ENCODE measurements at regions not wholly inside any gene's neighbourhood (a gene's known extent, or its start where the extent isn't known, plus 50 kb on each side); places are given as distances from the start of the nearest gene placed in this dataset.

DNA sequence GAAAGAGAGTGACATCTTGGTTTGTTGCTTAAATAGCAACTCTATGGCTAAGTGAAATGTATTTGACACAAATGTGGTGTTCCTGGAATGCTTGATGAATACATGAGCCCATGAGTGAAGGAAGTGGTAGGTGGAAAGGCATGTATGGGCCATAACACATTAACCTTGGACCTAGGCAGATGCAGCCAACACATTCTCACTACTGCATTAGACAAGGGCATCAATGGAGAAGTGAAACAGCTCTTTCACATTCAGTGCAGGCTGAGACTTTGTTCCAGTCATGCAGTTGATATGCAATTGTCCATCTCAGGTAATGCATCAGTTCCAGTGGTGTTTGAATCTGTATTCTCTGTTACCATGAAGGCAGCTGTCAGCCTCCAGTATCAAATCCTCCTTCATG lies 133.6 kb downstream of the HS3ST3B1 start (continued):
- no peak for TF ChIP-seq ZNF416 (CRISPR knock-in tag; IDR thresholded peaks at IDR 0.05)
- TF ChIP-seq, protein P1, sequence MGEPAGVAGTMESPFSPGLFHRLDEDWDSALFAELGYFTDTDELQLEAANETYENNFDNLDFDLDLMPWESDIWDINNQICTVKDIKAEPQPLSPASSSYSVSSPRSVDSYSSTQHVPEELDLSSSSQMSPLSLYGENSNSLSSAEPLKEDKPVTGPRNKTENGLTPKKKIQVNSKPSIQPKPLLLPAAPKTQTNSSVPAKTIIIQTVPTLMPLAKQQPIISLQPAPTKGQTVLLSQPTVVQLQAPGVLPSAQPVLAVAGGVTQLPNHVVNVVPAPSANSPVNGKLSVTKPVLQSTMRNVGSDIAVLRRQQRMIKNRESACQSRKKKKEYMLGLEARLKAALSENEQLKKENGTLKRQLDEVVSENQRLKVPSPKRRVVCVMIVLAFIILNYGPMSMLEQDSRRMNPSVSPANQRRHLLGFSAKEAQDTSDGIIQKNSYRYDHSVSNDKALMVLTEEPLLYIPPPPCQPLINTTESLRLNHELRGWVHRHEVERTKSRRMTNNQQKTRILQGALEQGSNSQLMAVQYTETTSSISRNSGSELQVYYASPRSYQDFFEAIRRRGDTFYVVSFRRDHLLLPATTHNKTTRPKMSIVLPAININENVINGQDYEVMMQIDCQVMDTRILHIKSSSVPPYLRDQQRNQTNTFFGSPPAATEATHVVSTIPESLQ (CRISPR knock-in tag; IDR thresholded peaks at IDR 0.05) = no peak

DNA sequence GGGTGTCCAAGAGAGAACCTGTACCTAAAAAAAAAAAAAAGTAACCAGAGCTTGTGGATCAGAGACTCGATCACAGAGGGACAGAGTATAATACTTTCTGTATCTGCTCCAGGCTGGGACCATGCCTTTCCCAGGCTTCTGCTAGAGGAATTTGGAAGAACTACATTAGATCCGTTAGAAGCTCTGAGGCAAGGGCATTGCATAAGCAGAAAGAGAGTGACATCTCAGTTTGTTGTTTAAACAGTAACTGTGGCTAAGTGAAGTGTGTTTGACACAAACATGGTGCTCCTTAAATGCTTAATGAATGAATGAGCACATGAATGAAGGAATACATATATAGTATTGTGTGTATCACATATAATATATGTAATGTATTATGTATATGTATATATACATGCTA lies 131.2 kb downstream of the HS3ST3B1 start:
- CTCF ChIA-PET = interaction anchor here (0.6 kb wide), 1 partner anchor 100 kb away, joined by 4 read pairs; no protein-coding TSS in a partner anchor
- Mint-ChIP-seq H3K4me1 (peaks cover 15% of the 10 kb centered on the region), H3K27ac (no peak overlapping the region), H3K27me3 (ENCODE audit: low read depth) (no peaks in the 10 kb centered on the region), H3K9me3 (peaks cover 6% of the 10 kb centered on the region; the same call in 1 of the 2 replicates), H3K36me3 (no peaks in the 10 kb centered on the region), H3K4me3 (no peak overlapping the region)
- ATAC-seq (no peak), DNase-seq (ENCODE audit: low spot score) (no peak)
- TF ChIP-seq, protein P2, sequence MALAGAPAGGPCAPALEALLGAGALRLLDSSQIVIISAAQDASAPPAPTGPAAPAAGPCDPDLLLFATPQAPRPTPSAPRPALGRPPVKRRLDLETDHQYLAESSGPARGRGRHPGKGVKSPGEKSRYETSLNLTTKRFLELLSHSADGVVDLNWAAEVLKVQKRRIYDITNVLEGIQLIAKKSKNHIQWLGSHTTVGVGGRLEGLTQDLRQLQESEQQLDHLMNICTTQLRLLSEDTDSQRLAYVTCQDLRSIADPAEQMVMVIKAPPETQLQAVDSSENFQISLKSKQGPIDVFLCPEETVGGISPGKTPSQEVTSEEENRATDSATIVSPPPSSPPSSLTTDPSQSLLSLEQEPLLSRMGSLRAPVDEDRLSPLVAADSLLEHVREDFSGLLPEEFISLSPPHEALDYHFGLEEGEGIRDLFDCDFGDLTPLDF (CRISPR knock-in tag; IDR thresholded peaks at IDR 0.05) = no peak
- POLR2A ChIA-PET = no interaction called here

DNA sequence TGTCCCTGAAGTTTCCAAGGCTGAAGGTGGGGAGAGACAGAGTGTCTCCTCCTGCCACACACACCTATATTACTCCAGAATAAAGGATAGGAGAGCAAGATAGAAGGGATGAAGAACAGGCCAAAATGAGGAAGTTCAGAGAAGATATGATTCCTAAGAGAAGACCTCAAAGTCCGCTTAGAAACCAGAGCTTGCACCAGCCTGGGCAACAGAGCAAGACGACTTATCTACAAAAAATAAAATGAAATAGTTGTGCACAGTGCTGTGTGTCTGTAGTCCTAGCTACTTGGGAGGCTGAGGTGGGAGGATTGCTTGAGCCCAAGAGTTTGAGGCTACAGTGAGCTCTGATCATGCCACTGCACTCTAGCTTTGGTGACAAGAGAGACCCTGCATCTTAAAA lies 128.2 kb downstream of the HS3ST3B1 start:
- Mint-ChIP-seq H3K36me3 (no peaks in the 10 kb centered on the region), H3K27me3 (ENCODE audit: low read depth) (no peaks in the 10 kb centered on the region; the same call in 1 of the 2 replicates), H3K27ac (no peak overlapping the region), H3K4me3 (no peak overlapping the region), H3K4me1 (peaks cover 18% of the 10 kb centered on the region), H3K9me3 (peaks cover 6% of the 10 kb centered on the region; the same call in 1 of the 2 replicates)
- ATAC-seq (no peak), DNase-seq (ENCODE audit: low spot score) (no peak)
- TF ChIP-seq ZNF121 (CRISPR knock-in tag; IDR thresholded peaks at IDR 0.05) = no peak
- ChIA-PET CTCF (no interaction called here), POLR2A (no interaction called here)

DNA sequence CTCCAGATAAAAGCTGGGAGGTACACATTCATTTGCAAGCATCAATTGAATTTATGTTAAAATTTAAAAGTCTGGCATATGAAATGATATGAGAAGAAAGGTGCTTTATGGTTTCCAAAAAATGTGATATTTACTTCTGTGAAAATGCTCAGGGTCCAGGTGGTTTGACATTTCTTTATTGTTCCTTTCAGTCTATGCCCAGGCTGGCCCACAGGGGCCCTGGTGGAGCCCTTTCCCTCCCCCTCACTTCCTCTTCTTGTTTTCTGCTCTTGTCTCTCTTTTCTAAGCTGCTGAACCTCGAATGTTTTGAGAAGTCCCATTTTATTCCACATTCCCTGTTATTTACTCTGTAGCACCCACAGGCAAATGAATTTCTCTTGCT lies 127.8 kb downstream of the HS3ST3B1 start:
- Mint-ChIP-seq H3K9me3 (peaks cover 6% of the 10 kb centered on the region; the same call in 1 of the 2 replicates), H3K27ac (no peak overlapping the region), H3K4me1 (peaks cover 18% of the 10 kb centered on the region), H3K36me3 (no peaks in the 10 kb centered on the region), H3K4me3 (no peak overlapping the region), H3K27me3 (ENCODE audit: low read depth) (no peaks in the 10 kb centered on the region; the same call in 1 of the 2 replicates)
- ATAC-seq (no peak), DNase-seq (ENCODE audit: low spot score) (no peak)
- ChIA-PET POLR2A (no interaction called here), CTCF (no interaction called here)
- no peak for TF ChIP-seq NFYB (CRISPR knock-in tag; conservative IDR thresholded peaks at IDR 0.05; ENCODE audit: low read depth)
- TF ChIP-seq GTF2I (CRISPR knock-in tag; conservative IDR thresholded peaks at IDR 0.05) = no peak
- TF ChIP-seq, protein P3, sequence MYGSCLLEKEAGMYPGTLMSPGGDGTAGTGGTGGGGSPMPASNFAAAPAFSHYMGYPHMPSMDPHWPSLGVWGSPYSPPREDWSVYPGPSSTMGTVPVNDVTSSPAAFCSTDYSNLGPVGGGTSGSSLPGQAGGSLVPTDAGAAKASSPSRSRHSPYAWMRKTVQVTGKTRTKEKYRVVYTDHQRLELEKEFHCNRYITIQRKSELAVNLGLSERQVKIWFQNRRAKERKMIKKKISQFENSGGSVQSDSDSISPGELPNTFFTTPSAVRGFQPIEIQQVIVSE (CRISPR knock-in tag; IDR thresholded peaks at IDR 0.05; ENCODE audit: borderline replicate concordance) = no peak
- TF ChIP-seq, protein P2 (CRISPR knock-in tag; IDR thresholded peaks at IDR 0.05) = no peak
- no peak for TF ChIP-seq TEAD1 (CRISPR knock-in tag; IDR thresholded peaks at IDR 0.05)
- no peak for TF ChIP-seq ZNF671 (CRISPR knock-in tag; IDR thresholded peaks at IDR 0.05)
- no peak for TF ChIP-seq ZNF232 (CRISPR knock-in tag; IDR thresholded peaks at IDR 0.05)

DNA sequence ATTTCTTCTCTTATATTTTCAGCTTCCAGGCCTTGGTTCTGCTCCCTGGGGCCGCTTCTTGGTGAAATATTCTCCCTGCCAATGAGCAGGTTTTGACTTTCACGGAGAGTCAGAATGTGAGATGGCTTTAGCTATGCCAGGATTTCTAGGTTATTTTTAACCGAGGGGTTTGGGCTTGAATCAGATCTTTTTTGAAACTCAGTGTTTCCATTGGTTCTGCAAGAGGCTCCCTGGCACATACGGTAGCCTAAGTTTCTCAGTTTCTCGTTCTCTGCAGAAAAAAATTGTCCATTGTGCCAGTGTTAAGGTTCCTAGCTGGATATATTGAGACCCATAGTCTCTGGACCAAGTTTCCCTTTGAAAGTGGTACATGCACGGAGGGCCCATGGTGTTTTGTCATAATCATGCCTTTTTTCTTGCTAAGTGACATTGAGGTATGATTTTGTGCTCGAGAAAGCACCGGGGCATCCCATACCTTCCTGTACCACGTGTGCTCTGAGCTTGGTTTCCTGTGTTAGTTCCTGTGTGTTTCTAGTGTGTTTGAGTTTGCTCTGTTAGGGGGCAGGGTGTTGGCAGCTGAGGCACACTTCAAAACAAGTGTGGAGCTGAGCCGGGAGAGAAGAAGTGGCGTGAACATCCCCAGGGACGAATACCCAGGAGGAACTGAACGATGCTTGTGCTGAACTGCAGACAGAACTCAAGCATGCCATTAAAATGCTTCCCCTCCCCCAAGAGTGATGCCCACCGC lies 127.2 kb downstream of the HS3ST3B1 start:
- Mint-ChIP-seq H3K36me3 (no peaks in the 10 kb centered on the region), H3K9me3 (peaks cover 6% of the 10 kb centered on the region; the same call in 1 of the 2 replicates), H3K27ac (no peak overlapping the region), H3K4me1 (peaks cover 18% of the 10 kb centered on the region), H3K4me3 (no peak overlapping the region), H3K27me3 (ENCODE audit: low read depth) (no peaks in the 10 kb centered on the region; the same call in 1 of the 2 replicates)
- ChIA-PET CTCF (no interaction called here), POLR2A (no interaction called here)
- DNase-seq (ENCODE audit: low spot score) = no peak
- ATAC-seq = no peak
- TF ChIP-seq, protein P4, sequence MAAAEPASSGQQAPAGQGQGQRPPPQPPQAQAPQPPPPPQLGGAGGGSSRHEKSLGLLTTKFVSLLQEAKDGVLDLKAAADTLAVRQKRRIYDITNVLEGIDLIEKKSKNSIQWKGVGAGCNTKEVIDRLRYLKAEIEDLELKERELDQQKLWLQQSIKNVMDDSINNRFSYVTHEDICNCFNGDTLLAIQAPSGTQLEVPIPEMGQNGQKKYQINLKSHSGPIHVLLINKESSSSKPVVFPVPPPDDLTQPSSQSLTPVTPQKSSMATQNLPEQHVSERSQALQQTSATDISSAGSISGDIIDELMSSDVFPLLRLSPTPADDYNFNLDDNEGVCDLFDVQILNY (CRISPR knock-in tag; IDR thresholded peaks at IDR 0.05) = no peak
- TF ChIP-seq SMAD3 (CRISPR knock-in tag; IDR thresholded peaks at IDR 0.05; ENCODE audit: borderline replicate concordance) (no peak), NR2C2 (CRISPR knock-in tag; IDR thresholded peaks at IDR 0.05) (no peak), TEAD4 (CRISPR knock-in tag; IDR thresholded peaks at IDR 0.05) (no peak), ZBTB21 (CRISPR knock-in tag; IDR thresholded peaks at IDR 0.05; ENCODE audit: borderline replicate concordance) (no peak)
- TF ChIP-seq, protein P5, sequence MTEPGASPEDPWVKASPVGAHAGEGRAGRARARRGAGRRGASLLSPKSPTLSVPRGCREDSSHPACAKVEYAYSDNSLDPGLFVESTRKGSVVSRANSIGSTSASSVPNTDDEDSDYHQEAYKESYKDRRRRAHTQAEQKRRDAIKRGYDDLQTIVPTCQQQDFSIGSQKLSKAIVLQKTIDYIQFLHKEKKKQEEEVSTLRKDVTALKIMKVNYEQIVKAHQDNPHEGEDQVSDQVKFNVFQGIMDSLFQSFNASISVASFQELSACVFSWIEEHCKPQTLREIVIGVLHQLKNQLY (CRISPR knock-in tag; IDR thresholded peaks at IDR 0.05) = no peak
- TF ChIP-seq, protein P6, sequence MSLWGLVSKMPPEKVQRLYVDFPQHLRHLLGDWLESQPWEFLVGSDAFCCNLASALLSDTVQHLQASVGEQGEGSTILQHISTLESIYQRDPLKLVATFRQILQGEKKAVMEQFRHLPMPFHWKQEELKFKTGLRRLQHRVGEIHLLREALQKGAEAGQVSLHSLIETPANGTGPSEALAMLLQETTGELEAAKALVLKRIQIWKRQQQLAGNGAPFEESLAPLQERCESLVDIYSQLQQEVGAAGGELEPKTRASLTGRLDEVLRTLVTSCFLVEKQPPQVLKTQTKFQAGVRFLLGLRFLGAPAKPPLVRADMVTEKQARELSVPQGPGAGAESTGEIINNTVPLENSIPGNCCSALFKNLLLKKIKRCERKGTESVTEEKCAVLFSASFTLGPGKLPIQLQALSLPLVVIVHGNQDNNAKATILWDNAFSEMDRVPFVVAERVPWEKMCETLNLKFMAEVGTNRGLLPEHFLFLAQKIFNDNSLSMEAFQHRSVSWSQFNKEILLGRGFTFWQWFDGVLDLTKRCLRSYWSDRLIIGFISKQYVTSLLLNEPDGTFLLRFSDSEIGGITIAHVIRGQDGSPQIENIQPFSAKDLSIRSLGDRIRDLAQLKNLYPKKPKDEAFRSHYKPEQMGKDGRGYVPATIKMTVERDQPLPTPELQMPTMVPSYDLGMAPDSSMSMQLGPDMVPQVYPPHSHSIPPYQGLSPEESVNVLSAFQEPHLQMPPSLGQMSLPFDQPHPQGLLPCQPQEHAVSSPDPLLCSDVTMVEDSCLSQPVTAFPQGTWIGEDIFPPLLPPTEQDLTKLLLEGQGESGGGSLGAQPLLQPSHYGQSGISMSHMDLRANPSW (CRISPR knock-in tag; conservative IDR thresholded peaks at IDR 0.05; ENCODE audit: low read depth) = no peak

Measured in WTC11 (cell line).